SU-DHL-6 (cell line): ENCODE measurements at regions not wholly inside any gene's neighbourhood (a gene's known extent, or its start where the extent isn't known, plus 50 kb on each side); places are given as distances from the start of the nearest gene placed in this dataset.

Experiments used
- CTCF ChIP-seq: fragments of 200-600 bp; sonication (generic); IDR thresholded peaks from one replicate; pipeline ENCODE4 v1.5.1; 2017; ENCODE audit warnings: antibody characterized with exemption, mild to moderate bottlenecking, low read length, moderate library complexity; ENCODE audit not compliant: insufficient read depth, poor library complexity, severe bottlenecking
- EZH2phosphoT487 ChIP-seq: fragments of 200-600 bp; sonication (generic), shearing (Covaris generic); conservative IDR thresholded peaks from 2 replicates; pipeline ENCODE4 v1.6.1; 2018; ENCODE audit warnings: mild to moderate bottlenecking, antibody characterized with exemption, low read length, moderate library complexity, mixed read lengths

GRCh38 chr1:25061261-25061995 is 131.4 kb upstream of the RUNX3 start:
- TF ChIP-seq CTCF (no peak), EZH2phosphoT487 (no peak)
